ENCODE measurements at regions not wholly inside any gene's neighbourhood (a gene's known extent, or its start where the extent isn't known, plus 50 kb on each side); places are given as distances from the start of the nearest gene placed in this dataset.

GRCh38 chr2:117519238-117519637 lies 295.3 kb upstream of the DDX18 start:
- TF ChIP-seq JUND (IDR thresholded peaks at IDR 0.05) = no peak
- no peak for TF ChIP-seq MAX (IDR thresholded peaks at IDR 0.05)
- no peak for TF ChIP-seq SP1 (IDR thresholded peaks at IDR 0.05)
- no peak for TF ChIP-seq CTCF (IDR thresholded peaks at IDR 0.05; ENCODE audit: low read depth, low read length, missing input control)
- no peak for TF ChIP-seq REST (IDR thresholded peaks at IDR 0.05)
- TF ChIP-seq RAD21 (IDR thresholded peaks at IDR 0.05) = no peak
- no peak for TF ChIP-seq ATF3 (IDR thresholded peaks at IDR 0.05)
- no peak for TF ChIP-seq ZBTB33 (IDR thresholded peaks at IDR 0.05)
- TF ChIP-seq GABPA (IDR thresholded peaks at IDR 0.05 in 1 of 2, conservative IDR thresholded peaks at IDR 0.05 in 1 of 2) = no peak
- TF ChIP-seq YY1 (IDR thresholded peaks at IDR 0.05) = no peak

Measured in liver (tissue), 3 donors.